ENCODE measurements at regions not wholly inside any gene's neighbourhood (a gene's known extent, or its start where the extent isn't known, plus 50 kb on each side); places are given as distances from the start of the nearest gene placed in this dataset.

GRCh38 chr9:113651896-113652295 is 188.4 kb downstream of the RGS3 start:
- Histone ChIP-seq H3K4me3 (ENCODE audit: low read length) (no peak overlapping the region), H3K36me3 (ENCODE audit: control insufficient read depth, insufficient read depth, low read length) (no peaks in the 10 kb centered on the region), H3K4me1 (ENCODE audit: control insufficient read depth, insufficient read depth, low read length) (peaks cover 3% of the 10 kb centered on the region), H3K9me3 (ENCODE audit: control insufficient read depth, low read length) (no peaks in the 10 kb centered on the region), H3K9ac (ENCODE audit: extremely low read depth, low read length, poor library complexity, severe bottlenecking) (no peak overlapping the region), H3K27me3 (ENCODE audit: control insufficient read depth, insufficient read depth, low read length, poor library complexity, severe bottlenecking) (peaks cover 29% of the 10 kb centered on the region), H3K27ac (ENCODE audit: low read depth, low read length) (no peak overlapping the region)
- no peak for TF ChIP-seq CTCF (conservative IDR thresholded peaks at IDR 0.05)
- 87% methylated on average over 3 of the region's 3 CpGs; no CpG with 5 or more reads in 1 of the 2 experiments for WGBS, 2 experiments (ENCODE audit: insufficient coverage in 1 of 2, insufficient read length in 1 of 2)
- Mint-ChIP-seq H3K4me3 (no peak overlapping the region), H3K9me3 (peaks cover 2% of the 10 kb centered on the region), H3K36me3 (ENCODE audit: low read depth) (no peaks in the 10 kb centered on the region), H3K4me1 (peaks cover 19% of the 10 kb centered on the region), H3K27ac (no peak overlapping the region), H3K27me3 (ENCODE audit: insufficient read depth) (peaks cover 5% of the 10 kb centered on the region)
- peak; percentile 30 for DNase-seq

- Mint-ChIP-seq H3K36me3 (ENCODE audit: low read depth) (no peaks in the 10 kb centered on the region), H3K4me1 (peaks cover 19% of the 10 kb centered on the region), H3K27ac (no peak overlapping the region), H3K9me3 (no peaks in the 10 kb centered on the region), H3K4me3 (no peak overlapping the region), H3K27me3 (ENCODE audit: insufficient read depth) (peaks cover 2% of the 10 kb centered on the region)
- no peak overlapping the region for H3K9ac ChIP-seq (ENCODE audit: extremely low read depth, low read length, poor library complexity, severe bottlenecking)
- 93% methylated on average over 5 to 6 of the region's 6 CpGs for WGBS, 2 experiments (ENCODE audit: insufficient coverage in 1 of 2, insufficient read length in 1 of 2)
- no peaks in the 10 kb centered on the region for H3K36me3 ChIP-seq (ENCODE audit: control insufficient read depth, insufficient read depth, low read length)
- DNase-seq = peak; percentile 28
- no peak overlapping the region for H3K4me3 ChIP-seq (ENCODE audit: low read length)
- H3K27ac ChIP-seq (ENCODE audit: low read depth, low read length) = no peak overlapping the region
- no peak for TF ChIP-seq CTCF (conservative IDR thresholded peaks at IDR 0.05)
- peaks cover 23% of the 10 kb centered on the region for H3K27me3 ChIP-seq (ENCODE audit: control insufficient read depth, insufficient read depth, low read length, poor library complexity, severe bottlenecking)
- peaks cover 3% of the 10 kb centered on the region for H3K4me1 ChIP-seq (ENCODE audit: control insufficient read depth, insufficient read depth, low read length)
- H3K9me3 ChIP-seq (ENCODE audit: control insufficient read depth, low read length) = no peaks in the 10 kb centered on the region
These were observed 189.0 kb downstream of the RGS3 start for GRCh38 chr9:113652355-113653152.

- 84 to 86% methylated on average over 8 to 11 of the region's 11 CpGs for WGBS, 2 experiments (ENCODE audit: insufficient coverage in 1 of 2, insufficient read length in 1 of 2)
- no peak overlapping the region for H3K27ac ChIP-seq (ENCODE audit: low read depth, low read length)
- H3K9me3 Mint-ChIP-seq = no peaks in the 10 kb centered on the region
- H3K27me3 Mint-ChIP-seq (ENCODE audit: insufficient read depth) = no peaks in the 10 kb centered on the region
- peaks cover 13% of the 10 kb centered on the region for H3K27me3 ChIP-seq (ENCODE audit: control insufficient read depth, insufficient read depth, low read length, poor library complexity, severe bottlenecking)
- H3K9ac ChIP-seq (ENCODE audit: extremely low read depth, low read length, poor library complexity, severe bottlenecking) = no peak overlapping the region
- no peak overlapping the region for H3K27ac Mint-ChIP-seq
- peaks cover 19% of the 10 kb centered on the region for H3K4me1 Mint-ChIP-seq
- no peak for TF ChIP-seq CTCF (conservative IDR thresholded peaks at IDR 0.05)
- H3K4me3 ChIP-seq (ENCODE audit: low read length) = no peak overlapping the region
- peaks cover 3% of the 10 kb centered on the region for H3K4me1 ChIP-seq (ENCODE audit: control insufficient read depth, insufficient read depth, low read length)
- H3K36me3 Mint-ChIP-seq (ENCODE audit: low read depth) = no peaks in the 10 kb centered on the region
- H3K4me3 Mint-ChIP-seq = no peak overlapping the region
- H3K36me3 ChIP-seq (ENCODE audit: control insufficient read depth, insufficient read depth, low read length) = no peaks in the 10 kb centered on the region
- peak; percentile 38 for DNase-seq
- no peaks in the 10 kb centered on the region for H3K9me3 ChIP-seq (ENCODE audit: control insufficient read depth, low read length)
These were observed 190.4 kb downstream of the RGS3 start for GRCh38 chr9:113653746-113654604.
